ENCODE measurements at regions not wholly inside any gene's neighbourhood (a gene's known extent, or its start where the extent isn't known, plus 50 kb on each side); places are given as distances from the start of the nearest gene placed in this dataset.

- no peaks in the 10 kb centered on the region for H3F3A ChIP-seq (ENCODE audit: insufficient read depth, low read length, poor library complexity, severe bottlenecking)
Observed at GRCh38 chr7:115306586-115306985, 384.7 kb downstream of the MDFIC start.

GRCh38 chr7:115300231-115300870 is 378.5 kb downstream of the MDFIC start:
- H3K27ac ChIP-seq (ENCODE audit: low read length), result no peak overlapping the region
- H3F3A ChIP-seq (ENCODE audit: insufficient read depth, low read length, poor library complexity, severe bottlenecking), result no peaks in the 10 kb centered on the region
- no peak overlapping the region for H3K9ac ChIP-seq (ENCODE audit: low read length)
- no peaks in the 10 kb centered on the region for H3K36me3 ChIP-seq (ENCODE audit: insufficient read depth, low read length)
- H3K79me2 ChIP-seq (replicated peaks; ENCODE audit: insufficient read depth, low read length), result no peaks in the 10 kb centered on the region
- no peaks in the 10 kb centered on the region for H3K9me3 ChIP-seq (ENCODE audit: low read length)
- no peak overlapping the region for H3K4me2 ChIP-seq (ENCODE audit: low read length)
- H3K27me3 ChIP-seq (ENCODE audit: insufficient read depth, low read depth, low read length), result no peaks in the 10 kb centered on the region
- no peak overlapping the region for H2AFZ ChIP-seq (ENCODE audit: low read depth, low read length)
- H4K20me1 ChIP-seq (ENCODE audit: insufficient read depth), result no peaks in the 10 kb centered on the region
- no peaks in the 10 kb centered on the region for H3K9me2 ChIP-seq (ENCODE audit: insufficient read depth, low read length)
- H3K4me3 ChIP-seq (ENCODE audit: low read length), result no peak overlapping the region
- no peak for TF ChIP-seq MXI1 (conservative IDR thresholded peaks at IDR 0.05; ENCODE audit: poor library complexity, severe bottlenecking)
- TF ChIP-seq TAF1 (IDR thresholded peaks at IDR 0.05; ENCODE audit: low read depth), result no peak
- TF ChIP-seq EP300 (conservative IDR thresholded peaks at IDR 0.05; ENCODE audit: poor library complexity, severe bottlenecking), result no peak
- no peak for TF ChIP-seq REST (IDR thresholded peaks at IDR 0.05; ENCODE audit: borderline replicate concordance)
- no peak for TF ChIP-seq EZH2 (IDR thresholded peaks at IDR 0.05; ENCODE audit: borderline replicate concordance, insufficient read depth, low read length, poor library complexity, severe bottlenecking)

More at GRCh38 chr7:115306586-115306985, 384.7 kb downstream of the MDFIC start:
- no peak overlapping the region for H3K27ac ChIP-seq (ENCODE audit: low read length)
- no peaks in the 10 kb centered on the region for H3K9me2 ChIP-seq (ENCODE audit: insufficient read depth, low read length)
- H3K79me2 ChIP-seq (replicated peaks; ENCODE audit: insufficient read depth, low read length), result no peaks in the 10 kb centered on the region
- H3K36me3 ChIP-seq (ENCODE audit: insufficient read depth, low read length), result no peaks in the 10 kb centered on the region
- H3K4me3 ChIP-seq (ENCODE audit: low read length), result no peak overlapping the region
- H3K9ac ChIP-seq (ENCODE audit: low read length), result no peak overlapping the region
- H3K27me3 ChIP-seq (ENCODE audit: insufficient read depth, low read depth, low read length), result no peaks in the 10 kb centered on the region
- no peak overlapping the region for H2AFZ ChIP-seq (ENCODE audit: low read depth, low read length)
- no peak overlapping the region for H3K4me2 ChIP-seq (ENCODE audit: low read length)
- no peaks in the 10 kb centered on the region for H3K9me3 ChIP-seq (ENCODE audit: low read length)
- H4K20me1 ChIP-seq (ENCODE audit: insufficient read depth), result no peaks in the 10 kb centered on the region
- no peak for TF ChIP-seq SMC3 (conservative IDR thresholded peaks at IDR 0.05; ENCODE audit: poor library complexity)
- TF ChIP-seq REST (IDR thresholded peaks at IDR 0.05; ENCODE audit: borderline replicate concordance), result no peak
- no peak for TF ChIP-seq MXI1 (conservative IDR thresholded peaks at IDR 0.05; ENCODE audit: poor library complexity, severe bottlenecking)
- no peak for TF ChIP-seq CTCF (IDR thresholded peaks at IDR 0.05; ENCODE audit: poor library complexity, severe bottlenecking)
- TF ChIP-seq RAD21 (conservative IDR thresholded peaks at IDR 0.05), result no peak
- no peak for TF ChIP-seq TAF1 (IDR thresholded peaks at IDR 0.05; ENCODE audit: low read depth)
- TF ChIP-seq POLR2AphosphoS5 (IDR thresholded peaks at IDR 0.05), result no peak
- TF ChIP-seq EZH2 (IDR thresholded peaks at IDR 0.05; ENCODE audit: borderline replicate concordance, insufficient read depth, low read length, poor library complexity, severe bottlenecking), result no peak
- no peak for TF ChIP-seq EP300 (conservative IDR thresholded peaks at IDR 0.05; ENCODE audit: poor library complexity, severe bottlenecking)

Data from neural cell (in vitro differentiated cells).